HG02852 (cell line): ENCODE measurements at regions not wholly inside any gene's neighbourhood (a gene's known extent, or its start where the extent isn't known, plus 50 kb on each side); places are given as distances from the start of the nearest gene placed in this dataset.

Experiments used
- ATAC-seq: cut with Tn5 transposase; IDR thresholded peaks from one replicate; pipeline ENCODE4 v1.9.1; 2021; ENCODE audit warnings: mild to moderate bottlenecking, moderate library complexity; ENCODE audit not compliant: unreplicated experiment

DNA sequence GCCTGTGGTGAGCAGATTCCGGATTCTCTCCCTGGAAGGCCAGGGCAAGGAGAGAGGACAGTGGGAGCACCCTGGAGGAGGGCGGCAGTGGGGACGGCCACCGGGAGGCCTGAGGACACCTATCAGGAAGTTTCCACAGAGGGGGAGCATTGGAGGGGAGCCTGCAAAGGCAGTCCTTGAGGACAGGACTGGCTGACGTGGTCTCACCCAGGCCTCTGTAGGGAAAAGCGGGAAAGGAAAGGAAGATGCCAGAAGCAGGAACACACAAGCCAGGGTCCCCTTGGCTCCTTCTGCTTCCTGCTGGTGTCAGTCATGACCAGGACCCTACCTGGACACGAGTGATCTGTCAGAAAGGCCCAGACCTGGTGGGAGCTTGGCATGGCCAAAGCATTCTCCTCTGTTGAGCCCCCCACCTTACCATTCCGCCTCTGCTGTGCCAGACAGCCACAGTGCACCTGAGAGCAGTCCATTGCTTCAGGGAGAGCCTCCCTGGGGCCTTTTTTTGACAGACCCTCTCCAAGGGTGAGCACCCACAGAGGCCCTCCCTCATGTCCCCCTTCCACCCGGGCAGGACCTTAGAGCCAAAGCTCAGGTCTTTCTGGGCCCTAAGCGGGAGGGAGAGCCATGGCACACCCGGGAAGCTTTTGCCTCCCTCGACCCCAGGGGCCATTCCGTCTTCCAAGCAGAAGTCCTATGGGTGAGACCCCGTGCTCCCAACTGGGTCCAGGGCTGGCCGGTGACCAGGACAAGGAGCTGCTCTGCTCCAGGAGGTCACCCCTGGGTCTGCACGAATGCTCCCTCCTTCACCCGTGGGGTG is 333.1 kb downstream of the DYSF start:
- ATAC-seq = no peak

DNA sequence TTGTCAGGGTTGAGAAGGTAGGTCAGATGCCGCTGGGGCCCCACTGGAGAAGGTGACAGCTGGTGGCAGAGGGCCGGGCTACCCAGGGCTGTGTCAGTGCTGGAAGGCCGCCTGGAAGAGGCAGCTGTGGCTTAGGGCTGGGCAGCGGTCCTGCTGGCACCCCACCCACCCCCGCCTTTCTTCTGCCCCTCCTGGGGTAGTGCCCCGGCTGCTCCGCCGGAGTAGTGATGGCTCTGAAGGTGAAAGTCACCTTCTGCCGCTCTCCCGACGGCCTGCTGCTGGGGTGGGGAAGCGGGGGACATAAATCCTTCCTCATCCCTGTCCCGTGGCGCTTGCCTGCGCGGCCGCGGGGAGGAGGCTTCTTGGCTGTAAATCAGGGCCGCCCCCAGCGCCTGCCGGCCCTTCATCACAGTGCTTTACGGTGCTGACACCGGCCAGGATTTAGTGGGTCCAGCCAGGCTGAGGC is 332.2 kb downstream of the DYSF start:
- no peak for ATAC-seq

DNA sequence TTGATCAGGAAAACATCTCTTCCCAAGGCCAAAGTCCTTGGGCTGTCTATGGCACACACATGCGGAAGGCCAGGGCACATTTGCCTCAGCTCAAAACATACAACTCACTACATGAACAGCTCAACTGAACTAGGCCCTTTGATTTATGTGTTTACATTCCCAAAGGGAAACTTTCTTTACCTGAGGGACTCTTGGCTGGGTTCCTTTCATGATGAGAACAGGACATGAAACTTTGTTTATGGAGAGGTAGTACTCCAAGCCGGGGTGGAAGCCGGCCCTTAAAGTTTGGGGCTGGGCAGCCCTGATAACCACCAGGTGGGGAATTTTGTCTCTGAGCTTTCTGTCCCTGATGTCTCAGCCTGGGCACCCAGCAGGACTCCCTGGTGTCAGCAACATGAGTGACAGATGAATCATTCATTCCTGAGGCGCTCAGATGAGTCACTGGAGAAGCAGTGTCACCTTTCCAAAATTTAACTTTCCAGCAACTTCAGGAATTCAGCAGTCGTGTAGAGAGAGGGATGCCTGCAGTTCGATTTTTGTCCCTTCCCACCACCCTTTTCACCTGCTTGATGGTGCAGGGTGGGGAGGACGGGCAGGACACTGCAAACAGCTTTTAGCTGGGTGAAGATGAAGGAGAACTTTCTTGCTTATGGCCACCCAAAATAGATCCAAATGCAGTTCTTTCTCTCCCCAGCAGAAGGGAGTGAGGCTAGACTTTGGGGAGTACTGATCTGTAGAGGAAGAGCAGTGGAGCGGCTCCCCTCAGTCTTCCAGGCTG is 331.6 kb downstream of the DYSF start:
- no peak for ATAC-seq

DNA sequence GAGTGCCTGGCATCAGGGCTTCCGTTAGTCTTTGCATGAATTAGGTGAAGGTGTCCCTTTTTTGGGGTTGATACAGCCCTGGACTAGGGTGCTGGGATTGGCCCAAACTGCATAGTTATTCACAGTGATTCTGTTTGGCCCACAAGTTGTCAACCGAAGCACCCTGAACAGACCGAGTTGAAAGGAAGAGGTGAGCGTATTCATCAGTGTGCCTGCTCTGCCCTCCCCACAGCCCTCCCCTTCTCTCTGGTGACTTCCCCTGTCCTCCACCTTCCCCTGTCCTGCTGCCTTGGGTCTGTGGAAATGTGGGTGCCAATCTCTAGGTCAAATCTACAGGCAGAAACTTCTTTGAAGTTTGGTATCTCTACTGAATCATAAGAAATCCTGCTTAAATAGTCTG is 330.5 kb downstream of the DYSF start:
- no peak for ATAC-seq

DNA sequence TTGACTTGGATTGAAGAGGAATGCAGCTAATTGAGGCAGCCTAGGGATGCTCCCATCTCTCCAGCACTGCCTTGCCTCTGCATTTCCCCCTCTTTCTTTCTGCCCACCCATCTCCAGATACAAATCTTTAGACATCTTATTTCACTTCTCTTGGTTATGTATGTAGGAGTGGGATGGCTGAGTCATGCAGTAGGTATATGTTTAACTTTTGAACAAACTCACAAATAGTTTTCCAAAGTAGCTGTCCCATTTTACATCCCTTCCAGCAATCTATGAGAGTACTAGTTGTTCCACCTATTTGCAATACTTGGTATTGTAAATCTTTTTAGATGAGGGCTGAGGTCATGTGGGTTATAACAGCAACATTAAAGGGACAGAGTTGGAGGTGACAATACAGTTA is 329.9 kb downstream of the DYSF start:
- no peak for ATAC-seq

DNA sequence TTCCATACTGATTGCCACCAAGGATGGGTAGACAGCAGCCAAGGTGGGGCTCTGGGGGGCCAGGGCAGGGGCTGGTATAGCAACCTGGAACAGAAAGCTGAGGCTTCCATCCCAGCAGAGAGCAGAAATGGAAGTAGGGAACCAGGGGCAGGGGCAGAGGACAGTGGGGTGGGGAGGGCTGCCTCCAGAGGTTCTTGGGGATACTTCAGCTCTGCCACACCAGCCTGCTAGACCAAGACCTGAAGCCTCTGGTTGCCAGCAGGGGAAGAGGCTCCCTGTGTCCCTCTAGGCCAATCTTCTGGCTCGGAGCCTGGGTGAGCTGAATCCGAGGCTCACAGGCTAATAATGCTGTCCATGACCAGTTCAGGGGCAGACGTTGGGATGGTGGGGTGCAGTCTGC is 329.0 kb downstream of the DYSF start:
- ATAC-seq = no peak

DNA sequence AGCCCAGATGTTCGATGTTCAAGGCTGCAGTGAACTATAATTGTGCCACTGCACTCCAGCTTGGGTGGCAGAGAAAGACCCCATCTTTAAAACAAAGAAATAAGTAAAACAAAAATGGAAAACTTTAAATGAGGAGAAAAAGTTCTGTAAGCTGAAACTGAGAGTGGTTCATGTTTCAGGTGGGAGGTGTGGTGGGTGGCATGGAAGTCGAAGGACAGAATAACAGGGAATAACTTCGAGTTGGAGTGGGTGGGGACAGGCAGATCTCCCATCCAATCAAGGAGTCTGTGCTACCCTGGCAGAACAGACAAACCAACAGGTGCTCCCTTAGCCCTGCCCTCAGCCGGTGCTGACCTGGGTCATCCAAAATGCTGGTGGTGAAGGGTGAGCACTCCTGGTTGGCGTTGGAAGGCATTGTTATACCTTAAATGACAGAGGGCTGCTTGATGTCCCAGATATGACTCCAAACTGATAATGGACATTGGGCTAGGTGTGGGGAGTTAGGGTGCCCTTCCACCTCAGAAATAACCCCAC is 328.4 kb downstream of the DYSF start:
- ATAC-seq = no peak

DNA sequence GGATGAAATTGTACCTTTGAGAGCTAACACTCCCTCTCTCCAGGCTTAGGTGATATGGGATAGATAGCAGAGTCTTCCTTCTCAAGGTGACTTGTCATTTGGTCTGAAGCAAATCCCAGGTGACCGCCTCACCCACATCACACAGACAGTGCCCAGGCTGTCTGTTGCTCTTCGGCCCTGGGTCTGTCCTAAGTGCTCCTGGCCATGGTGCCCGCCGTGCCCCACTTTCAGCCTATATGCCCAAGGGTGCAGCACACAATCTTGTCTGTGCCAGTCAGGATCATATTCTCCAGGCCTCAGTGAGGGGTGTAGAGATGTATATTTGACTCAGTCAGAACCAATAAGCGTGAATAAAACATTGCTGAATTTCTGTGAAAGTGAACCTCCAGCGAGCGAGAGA is 326.8 kb downstream of the DYSF start:
- ATAC-seq = no peak

DNA sequence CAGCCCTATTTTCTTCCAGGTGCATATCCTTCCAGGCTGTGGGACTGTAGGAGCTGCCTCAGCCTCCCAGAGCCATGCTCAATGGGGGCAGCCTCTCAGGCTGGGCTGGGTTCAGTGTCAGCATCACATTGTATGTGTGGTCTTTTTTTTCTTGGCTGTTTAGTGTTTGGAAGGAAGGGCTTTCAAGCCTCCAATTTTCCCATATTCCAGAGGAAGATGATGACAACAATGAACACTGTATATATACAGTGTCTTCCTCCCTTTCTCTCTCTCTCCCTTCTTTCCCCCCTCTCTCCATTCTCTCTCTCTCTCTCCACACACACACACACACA is 326.4 kb downstream of the DYSF start:
- ATAC-seq = no peak

DNA sequence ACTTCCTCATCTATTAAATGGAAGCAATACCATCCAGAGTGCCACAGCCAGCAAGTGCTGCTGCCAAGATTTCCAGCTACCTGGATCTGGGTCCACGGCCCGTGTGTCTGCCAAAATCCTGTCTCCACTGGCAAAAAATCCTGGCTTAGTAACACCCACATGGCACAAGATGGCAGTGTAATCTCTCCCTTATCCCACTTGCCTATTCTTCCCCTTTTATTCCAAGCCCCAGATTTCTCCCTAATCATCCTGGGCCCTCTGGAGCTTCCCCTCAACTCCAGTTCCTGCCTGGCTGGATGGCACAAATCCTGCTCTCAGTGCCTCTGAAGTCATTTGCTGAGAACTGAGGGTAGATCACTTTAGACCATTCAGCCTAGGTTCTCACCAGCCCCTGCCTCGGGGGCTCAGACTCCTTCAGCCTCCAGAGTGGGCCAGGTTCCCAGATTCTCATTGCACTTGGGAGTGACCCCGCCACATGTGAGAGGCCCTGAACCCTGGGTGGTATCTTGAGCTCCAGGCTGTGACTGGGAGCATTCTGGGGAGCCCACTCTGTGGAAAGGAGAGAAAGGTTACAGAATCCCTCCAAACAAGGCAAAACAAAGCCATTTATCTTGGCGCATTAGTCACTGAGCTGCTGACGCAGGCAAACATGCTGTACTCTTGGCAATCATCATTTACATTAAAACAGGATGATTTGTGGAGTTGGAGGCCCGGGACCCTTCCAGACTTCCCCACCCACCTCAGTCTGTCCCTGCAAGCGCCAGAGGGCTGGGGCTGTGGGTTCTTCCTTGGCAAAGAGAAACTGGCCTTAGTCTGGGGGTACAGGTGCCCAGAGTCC is 325.8 kb downstream of the DYSF start:
- ATAC-seq = no peak

DNA sequence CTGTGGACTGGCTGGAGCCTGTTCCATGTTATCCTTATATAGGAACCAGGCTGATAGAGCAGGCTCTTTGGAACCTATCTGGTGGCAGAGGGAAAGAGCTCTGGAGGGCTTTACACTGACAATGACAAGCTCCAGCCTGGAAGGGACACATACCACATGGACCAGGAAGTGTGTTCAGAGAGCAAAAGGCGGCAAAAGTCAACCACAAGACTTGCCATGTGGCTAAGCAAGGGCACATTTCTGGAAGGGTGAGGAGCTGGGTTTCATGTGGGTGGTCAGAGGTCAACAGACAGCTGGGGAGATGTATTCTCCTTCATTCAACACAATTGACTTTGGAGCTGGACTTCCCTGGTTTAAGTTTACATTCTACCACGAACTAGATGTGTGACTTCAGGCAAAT is 325.2 kb downstream of the DYSF start:
- ATAC-seq = no peak

DNA sequence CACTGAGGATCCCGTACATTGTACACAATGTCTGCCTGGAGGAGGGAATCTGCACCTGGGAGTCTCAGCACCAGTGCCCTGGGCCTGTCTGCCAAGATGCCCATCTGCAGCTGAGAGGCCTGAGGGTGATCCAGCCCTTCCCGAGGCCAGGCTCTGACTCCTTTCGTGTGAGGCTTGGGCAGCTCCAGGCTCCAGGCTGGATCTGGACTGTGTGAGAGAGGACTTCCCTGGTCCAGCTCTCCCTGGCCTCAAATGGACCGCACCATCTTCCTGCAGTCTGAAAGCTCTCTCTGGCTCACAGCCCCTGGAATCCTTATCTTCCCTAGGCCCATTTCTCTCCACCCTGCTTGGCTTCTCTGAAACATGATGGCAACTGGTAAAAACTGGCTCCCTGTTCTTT is 324.6 kb downstream of the DYSF start:
- ATAC-seq = no peak

DNA sequence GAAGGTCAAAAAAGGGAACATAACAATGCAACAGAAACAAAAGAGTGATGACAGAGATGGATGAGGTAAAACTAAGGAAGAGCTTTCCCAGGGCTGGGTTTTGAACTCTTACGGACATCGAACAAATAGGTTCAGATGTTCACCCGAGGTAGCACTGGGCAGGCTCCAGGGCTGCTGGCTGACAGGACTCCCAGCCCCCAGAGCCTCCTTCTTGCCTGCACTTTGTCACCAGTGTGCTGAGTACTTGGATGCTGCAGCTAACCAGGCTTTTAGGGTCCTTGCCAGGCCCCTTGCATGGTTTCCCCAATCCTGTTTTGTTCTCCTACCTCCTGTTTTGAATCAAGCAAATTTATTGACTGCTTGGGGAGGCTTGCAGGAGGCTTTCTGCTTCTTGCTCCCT is 322.9 kb downstream of the DYSF start:
- no peak for ATAC-seq

DNA sequence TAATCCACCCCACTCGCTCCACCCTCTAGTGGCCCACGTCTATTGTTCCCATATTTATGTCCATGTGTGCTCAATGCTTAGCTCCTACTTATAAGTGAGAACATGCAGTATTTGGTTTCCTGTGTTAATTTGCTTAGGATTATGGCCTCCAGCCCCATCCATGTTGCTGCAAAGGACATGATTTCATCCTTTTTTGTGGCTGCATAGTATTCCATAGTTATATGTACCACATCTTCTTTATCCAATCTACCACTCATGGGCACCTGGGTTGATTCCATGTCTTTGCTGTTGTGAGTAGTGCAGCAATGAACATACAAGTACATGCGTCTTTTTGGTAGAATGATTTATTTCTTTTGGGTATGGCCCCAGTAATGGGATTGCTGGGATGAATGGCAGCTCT is 319.9 kb downstream of the DYSF start:
- no peak for ATAC-seq

DNA sequence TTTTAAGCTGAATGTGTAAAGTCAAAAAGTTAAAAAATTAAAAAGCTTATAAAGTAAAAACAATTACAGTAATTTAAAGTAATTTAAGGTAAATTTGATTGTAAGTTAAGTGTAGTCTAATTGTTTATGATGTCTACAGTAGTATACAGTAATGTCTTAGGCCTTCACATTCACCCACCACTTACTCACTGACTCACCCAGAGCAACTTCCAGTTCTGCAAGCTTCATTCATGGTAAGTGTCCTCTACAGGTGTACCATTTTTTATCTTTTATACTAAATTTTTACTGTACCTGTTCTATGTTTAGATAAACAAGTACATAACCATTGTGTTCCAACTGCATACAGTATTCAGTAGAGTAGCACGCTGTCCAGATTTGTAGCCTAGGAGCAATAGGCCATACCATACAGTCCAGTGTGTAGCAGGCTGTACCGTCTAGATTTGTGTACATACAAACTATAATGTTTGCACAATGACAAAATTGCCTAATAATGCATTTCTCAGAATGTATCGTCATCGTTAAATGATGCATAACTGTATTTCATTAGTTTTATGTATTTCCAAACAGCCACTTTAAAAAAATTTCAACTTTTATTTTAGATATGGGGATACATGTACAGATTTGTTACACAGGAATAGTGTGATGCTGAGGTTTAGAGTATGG is 319.3 kb downstream of the DYSF start:
- ATAC-seq = no peak

DNA sequence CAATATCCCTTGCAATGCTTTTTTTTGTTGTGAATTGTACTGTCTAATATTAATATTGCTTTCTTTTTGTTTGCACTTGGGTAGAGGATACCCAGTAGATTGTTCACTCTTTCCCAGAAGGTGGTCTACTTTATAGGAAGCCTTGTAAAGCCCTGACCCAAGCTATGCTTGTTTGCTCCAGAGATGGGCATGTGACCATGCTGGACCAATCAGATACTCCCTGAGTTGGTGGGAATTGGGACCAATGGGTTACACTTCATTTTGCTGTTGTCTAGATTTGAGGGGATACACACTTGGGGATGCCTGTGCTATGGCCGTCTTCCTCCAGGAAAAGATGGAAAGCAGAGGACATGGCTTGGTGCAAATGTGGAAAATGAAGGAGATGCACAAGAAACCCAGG is 314.3 kb downstream of the DYSF start:
- ATAC-seq = no peak

DNA sequence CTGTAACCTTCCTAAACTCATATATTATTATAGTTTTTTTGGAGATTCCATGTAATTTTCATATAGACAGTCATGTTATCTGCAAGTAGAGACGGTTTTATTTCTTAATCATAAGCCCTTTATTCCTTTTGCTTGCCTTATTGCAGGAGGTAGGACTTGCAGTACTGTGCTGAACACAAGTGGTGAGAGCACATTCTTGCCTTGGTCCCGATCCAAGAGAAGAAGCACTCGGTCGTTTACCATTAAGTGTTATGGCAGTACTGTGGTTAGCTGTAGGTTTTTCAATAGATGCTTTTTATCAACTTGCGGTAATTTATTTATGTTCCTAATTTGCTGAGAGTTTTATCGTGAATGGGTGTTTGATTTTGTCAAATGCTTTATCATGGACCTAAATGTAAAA is 305.7 kb downstream of the DYSF start:
- ATAC-seq = no peak

DNA sequence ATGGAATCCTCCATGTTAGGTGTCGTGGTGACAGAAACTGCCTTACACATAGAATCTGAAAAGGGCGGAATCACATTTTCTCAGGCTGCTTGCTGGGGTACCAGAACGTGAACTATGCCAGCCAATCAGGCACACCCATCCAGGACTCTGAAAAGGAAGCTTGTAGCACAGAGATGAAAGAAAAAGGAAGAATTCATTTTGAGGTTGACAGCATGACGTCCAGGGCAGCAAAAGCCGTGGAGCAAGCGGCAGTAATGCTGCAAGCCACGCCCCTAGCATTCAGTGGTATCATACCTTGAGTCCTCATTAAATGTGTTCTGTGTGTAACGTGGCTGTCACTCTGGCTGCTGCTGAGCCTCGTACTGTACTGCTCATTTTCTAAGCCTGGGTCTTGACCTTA is 304.0 kb downstream of the DYSF start:
- no peak for ATAC-seq

DNA sequence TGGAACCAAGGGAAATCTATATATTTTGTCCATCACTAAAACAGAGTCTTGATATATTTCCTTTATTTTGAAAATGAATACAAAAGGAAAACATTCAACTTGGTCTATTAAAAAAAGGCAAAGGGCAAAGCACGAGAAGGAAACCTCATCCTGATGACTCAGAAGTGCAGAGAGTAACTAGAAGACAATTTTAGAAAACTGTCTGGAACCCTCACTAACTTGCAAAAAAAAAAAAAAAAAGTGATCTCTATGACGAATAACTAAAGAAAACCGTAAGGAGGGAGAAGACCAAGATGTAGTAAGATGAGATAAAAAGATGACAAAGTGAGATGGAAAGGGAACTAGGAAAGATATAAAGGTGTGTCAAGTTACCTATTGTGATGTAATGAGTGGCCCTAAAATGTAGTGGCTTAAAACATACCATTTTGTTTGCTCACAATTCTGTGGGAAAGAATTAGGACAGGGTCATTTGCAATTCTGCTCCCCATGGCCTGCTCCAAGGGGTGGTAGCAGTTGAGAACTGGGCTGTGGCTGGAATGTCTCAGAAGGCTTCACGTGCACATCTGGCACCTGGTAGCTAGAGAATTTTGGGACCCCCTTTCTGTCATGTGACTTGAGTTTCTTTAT is 303.0 kb downstream of the DYSF start:
- no peak for ATAC-seq

DNA sequence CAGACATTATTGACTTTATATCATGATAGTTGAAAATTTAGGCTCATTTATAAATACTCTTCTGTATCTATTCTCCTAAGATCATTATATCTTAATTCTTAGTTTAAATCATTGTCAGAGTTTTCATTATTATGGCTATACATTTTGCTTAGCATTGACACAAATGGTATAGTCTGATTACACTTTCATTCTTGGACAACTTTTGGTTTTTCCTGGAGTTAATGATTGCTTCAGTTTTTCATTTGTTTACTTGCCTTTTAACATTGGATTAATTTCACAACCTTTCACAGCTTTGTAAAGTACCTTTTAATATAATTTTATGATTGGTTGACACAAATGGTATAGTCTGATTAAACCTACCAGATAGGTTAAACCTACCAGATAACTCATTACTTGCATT is 298.2 kb downstream of the DYSF start:
- ATAC-seq = no peak
